ENCODE measurements at regions not wholly inside any gene's neighbourhood (a gene's known extent, or its start where the extent isn't known, plus 50 kb on each side); places are given as distances from the start of the nearest gene placed in this dataset.

DNA sequence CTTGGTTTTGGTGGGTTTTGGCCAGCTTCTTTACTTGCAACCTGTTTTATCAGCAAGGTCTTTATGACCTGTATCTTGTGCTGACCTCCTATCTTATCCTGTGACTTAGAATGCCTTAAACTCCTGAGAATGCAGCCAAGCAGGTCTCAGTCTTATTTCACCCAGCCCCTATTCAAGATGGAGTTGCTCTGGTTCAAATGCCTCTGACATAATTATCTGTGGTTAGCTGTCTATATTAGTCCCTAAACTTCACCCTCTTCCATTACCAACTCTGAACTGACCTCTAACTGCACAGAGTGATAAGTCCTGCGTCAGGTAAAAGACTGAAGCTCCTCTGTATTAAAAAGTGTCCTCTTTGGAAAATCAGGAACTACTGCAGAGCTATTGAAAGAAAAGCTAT, 61.9 kb upstream of the CD96 start:
- DNase-seq = no peak

GRCh38 chr3:111481551-111481950, 60.4 kb upstream of the CD96 start:
- peak; percentile 49 for DNase-seq

GRCh38 chr3:111482574-111482973, 59.4 kb upstream of the CD96 start:
- DNase-seq = no peak

GRCh38 chr3:111485086-111485485, 56.9 kb upstream of the CD96 start:
- DNase-seq = no peak
